ENCODE measurements at regions not wholly inside any gene's neighbourhood (a gene's known extent, or its start where the extent isn't known, plus 50 kb on each side); places are given as distances from the start of the nearest gene placed in this dataset.

GRCh38 chr6:80508885-80509630 is 402.6 kb downstream of the BCKDHB start (continued):
- TF ChIP-seq, protein P1, sequence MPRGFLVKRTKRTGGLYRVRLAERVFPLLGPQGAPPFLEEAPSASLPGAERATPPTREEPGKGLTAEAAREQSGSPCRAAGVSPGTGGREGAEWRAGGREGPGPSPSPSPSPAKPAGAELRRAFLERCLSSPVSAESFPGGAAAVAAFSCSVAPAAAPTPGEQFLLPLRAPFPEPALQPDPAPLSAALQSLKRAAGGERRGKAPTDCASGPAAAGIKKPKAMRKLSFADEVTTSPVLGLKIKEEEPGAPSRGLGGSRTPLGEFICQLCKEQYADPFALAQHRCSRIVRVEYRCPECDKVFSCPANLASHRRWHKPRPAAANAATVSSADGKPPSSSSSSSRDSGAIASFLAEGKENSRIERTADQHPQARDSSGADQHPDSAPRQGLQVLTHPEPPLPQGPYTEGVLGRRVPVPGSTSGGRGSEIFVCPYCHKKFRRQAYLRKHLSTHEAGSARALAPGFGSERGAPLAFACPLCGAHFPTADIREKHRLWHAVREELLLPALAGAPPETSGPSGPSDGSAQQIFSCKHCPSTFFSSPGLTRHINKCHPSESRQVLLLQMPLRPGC (tag by site-specific recombination; IDR thresholded peaks at IDR 0.05), result no peak
- no peak for TF ChIP-seq ZNF747 (tag by site-specific recombination; IDR thresholded peaks at IDR 0.05)
- TF ChIP-seq ZXDB (tag by site-specific recombination; IDR thresholded peaks at IDR 0.05), result no peak
- TF ChIP-seq ZNF585B (tag by site-specific recombination; IDR thresholded peaks at IDR 0.05), result no peak
- no peak for TF ChIP-seq GLI2 (tag by site-specific recombination; IDR thresholded peaks at IDR 0.05; ENCODE audit: borderline replicate concordance, low read depth)
- no peak for TF ChIP-seq KLF9 (tag by site-specific recombination; IDR thresholded peaks at IDR 0.05; ENCODE audit: low read depth)
- peak; percentile 29; the same call in 1 of the 2 replicates for TF ChIP-seq OSR2 (tag by site-specific recombination; IDR thresholded peaks at IDR 0.05)
- TF ChIP-seq ZBTB10 (tag by site-specific recombination; IDR thresholded peaks at IDR 0.05), result no peak

GRCh38 chr6:80504882-80505281 is 398.4 kb downstream of the BCKDHB start:
- H3K27ac ChIP-seq (ENCODE audit: extremely low read depth, low read depth, low read length), result no peak overlapping the region
- TF ChIP-seq ZNF549 (tag by site-specific recombination; IDR thresholded peaks at IDR 0.05), result no peak
- no peak for TF ChIP-seq MEIS1 (CRISPR knock-in tag; IDR thresholded peaks at IDR 0.05; ENCODE audit: borderline replicate concordance)
- TF ChIP-seq CTCF (tag by site-specific recombination; IDR thresholded peaks at IDR 0.05), result no peak
- TF ChIP-seq HIC1 (tag by site-specific recombination; IDR thresholded peaks at IDR 0.05), result no peak
- no peak for TF ChIP-seq ZNF37A (tag by site-specific recombination; IDR thresholded peaks at IDR 0.05)
- TF ChIP-seq ZNF146 (tag by site-specific recombination; IDR thresholded peaks at IDR 0.05), result no peak
- TF ChIP-seq IKZF3 (tag by site-specific recombination; IDR thresholded peaks at IDR 0.05), result no peak
- no peak for TF ChIP-seq ZNF600 (tag by site-specific recombination; IDR thresholded peaks at IDR 0.05)
- TF ChIP-seq ZNF792 (tag by site-specific recombination; IDR thresholded peaks at IDR 0.05), result no peak
- no peak for TF ChIP-seq ZNF10 (tag by site-specific recombination; IDR thresholded peaks at IDR 0.05)
- no peak for TF ChIP-seq SP7 (tag by site-specific recombination; IDR thresholded peaks at IDR 0.05)
- no peak for TF ChIP-seq ZNF558 (tag by site-specific recombination; IDR thresholded peaks at IDR 0.05)
- no peak for TF ChIP-seq ZNF621 (tag by site-specific recombination; IDR thresholded peaks at IDR 0.05)
- TF ChIP-seq ZNF488 (tag by site-specific recombination; IDR thresholded peaks at IDR 0.05), result no peak
- TF ChIP-seq ZNF571 (tag by site-specific recombination; IDR thresholded peaks at IDR 0.05), result no peak

More at GRCh38 chr6:80504882-80505281, 398.4 kb downstream of the BCKDHB start:
- Histone ChIP-seq H3K9me3 (ENCODE audit: control insufficient read depth, insufficient read depth, low read depth, low read length) (no peaks in the 10 kb centered on the region), H3K36me3 (ENCODE audit: control insufficient read depth in 2 of 2, insufficient read depth in 1 of 2, low read length in 2 of 2) (no peaks in the 10 kb centered on the region), H3K4me1 (ENCODE audit: control insufficient read depth, insufficient read depth, low read length) (peaks cover 8% of the 10 kb centered on the region; the same call in 1 of the 2 replicates), H3K4me3 (ENCODE audit: low read depth, low read length) (no peak overlapping the region)
- POLR2A ChIA-PET, result no interaction called here
- CTCF ChIA-PET, result no interaction called here
